ENCODE measurements at regions not wholly inside any gene's neighbourhood (a gene's known extent, or its start where the extent isn't known, plus 50 kb on each side); places are given as distances from the start of the nearest gene placed in this dataset.

- Mint-ChIP-seq H3K4me1 (no peaks in the 10 kb centered on the region), H3K36me3 (ENCODE audit: insufficient read depth in 1 of 3, low read depth in 3 of 3) (peaks cover 0 to 10% (median 2%) of the 10 kb centered on the region in 3 experiments; a peak in 2 of 7 replicates), H3K27ac (no peak overlapping the region), H3K9me3 (peaks cover 2 to 7% of the 10 kb centered on the region in 2 experiments; a peak in 3 of 5 replicates), H3K4me3 (no peak overlapping the region), H3K27me3 (ENCODE audit: low read depth) (no peaks in the 10 kb centered on the region)
- no peaks in the 10 kb centered on the region for H3K79me2 ChIP-seq (ENCODE audit: insufficient read depth, low read length)
- H2BK15ac ChIP-seq (ENCODE audit: low read depth, low read length) = no peak overlapping the region
- no peak overlapping the region for H2AK5ac ChIP-seq (ENCODE audit: insufficient read length, low read length)
- H3K56ac ChIP-seq (ENCODE audit: insufficient read length, low read depth, low read length) = no peak overlapping the region
- H3K9ac ChIP-seq (ENCODE audit: extremely low read depth, insufficient read length, low read length) = no peak overlapping the region
- H4K91ac ChIP-seq (ENCODE audit: insufficient read length, low read depth, low read length) = no peak overlapping the region
- H4K5ac ChIP-seq (ENCODE audit: insufficient read length, low read depth, low read length) = no peak overlapping the region
- no peak overlapping the region for H3K14ac ChIP-seq (ENCODE audit: insufficient read depth, low read length)
- H4K20me1 ChIP-seq (ENCODE audit: control insufficient read depth, insufficient read depth, insufficient read length) = no peaks in the 10 kb centered on the region
- H3K4me2 ChIP-seq (ENCODE audit: insufficient read depth, insufficient read length, low read length) = no peak overlapping the region
- no peak overlapping the region for H4K8ac ChIP-seq (replicated peaks; ENCODE audit: insufficient read length, low read depth, low read length)
- no peak overlapping the region for H2AFZ ChIP-seq (ENCODE audit: low read length)
- no peak overlapping the region for H3K18ac ChIP-seq (ENCODE audit: insufficient read length, low read depth, low read length)
- no peak overlapping the region for H3K4ac ChIP-seq (ENCODE audit: low read depth, low read length)
- H3K27me3 ChIP-seq (ENCODE audit: insufficient read depth, low read length) = no peaks in the 10 kb centered on the region
- no peak overlapping the region for H2BK12ac ChIP-seq (ENCODE audit: insufficient read length, low read depth, low read length)
- no peak for DNase-seq
- no peak overlapping the region for H2BK5ac ChIP-seq (ENCODE audit: insufficient read length, low read length)
- WGBS (ENCODE audit: extremely low coverage, insufficient read length, low lambda C conversion rate) = no CpG with 5 or more reads among the region's 3 CpGs
- H3T11ph ChIP-seq (ENCODE audit: low read length) = no peak overlapping the region
- H3K23ac ChIP-seq (ENCODE audit: insufficient read length, low read depth, low read length) = no peak overlapping the region
- H2BK20ac ChIP-seq (ENCODE audit: low read depth, low read length, poor library complexity, severe bottlenecking) = no peak overlapping the region
- H2BK120ac ChIP-seq (ENCODE audit: low read depth, low read length, poor library complexity, severe bottlenecking) = no peak overlapping the region
- H3K4me1 ChIP-seq (ENCODE audit: insufficient read depth, low read length) = no peaks in the 10 kb centered on the region
- no peaks in the 10 kb centered on the region for H3K9me3 ChIP-seq (ENCODE audit: control insufficient read depth, low read depth, low read length)
- H3K23me2 ChIP-seq (ENCODE audit: insufficient read length, low read depth, low read length, poor library complexity, severe bottlenecking) = no peaks in the 10 kb centered on the region
- peak; percentile 66 for TF ChIP-seq CTCF (conservative IDR thresholded peaks at IDR 0.05)
- no peaks in the 10 kb centered on the region for H3K79me1 ChIP-seq (ENCODE audit: insufficient read depth, low read depth, low read length, poor library complexity, severe bottlenecking)
- no peak overlapping the region for H3K27ac ChIP-seq (ENCODE audit: insufficient read length, low read depth, low read length)
Measured at GRCh38 chr3:175956964-175957363, 1097.8 kb downstream of the NAALADL2 start.

Data from H9 (cell line).